Thymus (tissue), 11 donors: ENCODE measurements at regions not wholly inside any gene's neighbourhood (a gene's known extent, or its start where the extent isn't known, plus 50 kb on each side); places are given as distances from the start of the nearest gene placed in this dataset.

Experiments used
- DNase-seq, 9 donors: peaks; one replicate each; pipeline ENCODE4 v3.0.0-alpha.2; 2013; ENCODE audit warnings: low spot score in 9 of 9, low read depth in 6 of 9, missing footprints in 1 of 9
- H3K27ac ChIP-seq, 2 donors: one replicate each; pipeline ENCODE4 v1.5.1; 2013; ENCODE audit warnings: control low read depth in 1 of 2, low read depth in 1 of 2, low read length in 1 of 2, mild to moderate bottlenecking in 1 of 2, moderate library complexity in 1 of 2
- H3K27me3 ChIP-seq, 2 donors: one replicate each; pipeline ENCODE4 v1.5.1; 2013; ENCODE audit warnings: low read length in 1 of 2; ENCODE audit not compliant: control insufficient read depth in 2 of 2, insufficient read depth in 1 of 2
- H3K36me3 ChIP-seq, 2 donors: one replicate each; pipeline ENCODE4 v1.5.1; 2013; ENCODE audit warnings: low read length in 1 of 2, mild to moderate bottlenecking in 1 of 2, moderate library complexity in 1 of 2; ENCODE audit not compliant: control insufficient read depth in 2 of 2, insufficient read depth in 2 of 2
- H3K4me1 ChIP-seq, 2 donors: one replicate each; pipeline ENCODE4 v1.5.1; 2013; ENCODE audit warnings: low read length in 2 of 2; ENCODE audit not compliant: control insufficient read depth in 2 of 2, insufficient read depth in 2 of 2
- H3K4me3 ChIP-seq, 2 donors: one replicate each; pipeline ENCODE4 v1.5.1; 2013; ENCODE audit warnings: low read length in 2 of 2, control low read depth in 1 of 2, mild to moderate bottlenecking in 1 of 2
- H3K9me3 ChIP-seq, 2 donors: one replicate each; pipeline ENCODE4 v1.5.1; 2013; ENCODE audit warnings: low read length in 1 of 2, mild to moderate bottlenecking in 1 of 2; ENCODE audit not compliant: control insufficient read depth in 2 of 2, insufficient read depth in 1 of 2
- WGBS: extraction: QIAGEN DNeasy Blood & Tissue Kit; methylation state at CpG from one replicate; pipeline ENCODE4 v1.1.7; 2013; 5-methylcytosine and 5-hydroxymethylcytosine counted together
- donor health status: healthy.

DNA sequence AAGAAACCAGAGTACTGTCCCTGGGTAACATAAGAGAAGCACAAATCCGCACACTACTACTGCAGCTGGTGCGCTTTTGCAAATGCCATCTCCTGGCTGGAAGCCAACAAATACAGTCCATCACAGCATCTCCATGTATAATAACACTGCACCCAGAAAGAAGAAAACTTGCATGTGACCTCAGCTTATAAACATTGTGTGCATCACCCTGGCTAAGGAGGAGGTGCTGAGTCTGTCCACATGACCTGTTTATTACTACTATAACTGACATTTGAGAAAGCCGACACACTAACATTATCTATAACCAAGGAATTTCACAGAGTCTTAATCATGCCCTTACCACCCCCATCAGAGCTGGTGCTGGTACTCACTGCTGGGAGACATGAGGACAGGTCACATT lies 516.8 kb downstream of the CFAP47 start:
- 92% methylated on average over 3 of the region's 3 CpGs for WGBS
- no peaks in the 10 kb centered on the region for H3K9me3 ChIP-seq
- no peaks in the 10 kb centered on the region for H3K4me1 ChIP-seq
- DNase-seq, result no peak
- H3K4me3 ChIP-seq, result no peak overlapping the region
- no peaks in the 10 kb centered on the region for H3K27me3 ChIP-seq
- no peak overlapping the region for H3K27ac ChIP-seq
- no peaks in the 10 kb centered on the region for H3K36me3 ChIP-seq

DNA sequence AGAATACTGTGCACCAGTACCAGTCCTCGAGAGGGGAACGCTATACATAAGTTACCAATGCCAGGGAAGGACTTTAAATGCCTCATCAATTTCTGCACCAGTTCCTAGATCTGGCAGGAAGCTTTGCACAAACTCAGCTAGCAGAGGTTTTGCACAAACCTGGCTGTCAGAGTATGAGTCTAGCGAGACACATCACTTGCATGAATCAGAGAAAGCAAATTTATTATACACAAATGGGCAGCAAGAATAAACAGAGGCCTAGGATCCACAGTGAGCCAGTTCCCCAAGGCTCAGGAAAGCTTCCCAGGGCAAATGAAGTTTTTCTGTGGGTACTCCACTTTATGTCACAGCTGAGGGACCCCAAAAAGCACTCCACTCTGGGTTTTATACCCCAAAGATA lies 523.5 kb downstream of the CFAP47 start:
- Histone ChIP-seq H3K36me3 (no peaks in the 10 kb centered on the region), H3K9me3 (no peaks in the 10 kb centered on the region), H3K4me1 (no peaks in the 10 kb centered on the region), H3K4me3 (no peak overlapping the region), H3K27me3 (no peaks in the 10 kb centered on the region), H3K27ac (no peak overlapping the region)
- no peak for DNase-seq
- WGBS, result 86% methylated on average over 3 of the region's 3 CpGs

- WGBS, result 75% methylated on average over 1 of the region's 1 CpG
- Histone ChIP-seq H3K4me3 (no peak overlapping the region), H3K27ac (no peak overlapping the region), H3K9me3 (no peaks in the 10 kb centered on the region), H3K36me3 (no peaks in the 10 kb centered on the region), H3K4me1 (no peaks in the 10 kb centered on the region), H3K27me3 (no peaks in the 10 kb centered on the region)
- no peak for DNase-seq
Observed at GRCh38 chrX:36445566-36445965, 526.0 kb downstream of the CFAP47 start.

DNA sequence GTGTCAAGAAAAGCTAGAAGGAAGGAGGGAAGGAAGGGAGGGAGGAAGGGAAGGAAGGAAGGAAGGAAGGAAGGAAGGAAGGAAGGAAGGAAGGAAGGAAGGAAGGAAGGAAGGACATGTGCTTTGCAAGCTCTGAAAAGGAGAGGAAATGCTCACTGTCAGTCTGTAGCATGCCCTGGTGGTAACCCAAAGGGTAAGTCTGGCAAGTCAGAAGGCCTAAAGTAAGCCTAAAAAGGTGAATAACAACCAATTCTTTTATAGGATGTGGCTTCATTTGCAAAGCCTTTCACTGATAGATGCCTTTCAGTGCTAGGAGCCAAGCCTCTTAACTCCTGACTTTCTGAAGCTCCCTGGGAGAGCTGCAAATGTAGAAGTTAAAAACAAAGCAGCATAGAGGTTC lies 542.6 kb downstream of the CFAP47 start:
- Histone ChIP-seq H3K27ac (no peak overlapping the region), H3K9me3 (no peaks in the 10 kb centered on the region), H3K4me3 (no peak overlapping the region), H3K36me3 (no peaks in the 10 kb centered on the region), H3K4me1 (no peaks in the 10 kb centered on the region), H3K27me3 (no peaks in the 10 kb centered on the region)
- no peak for DNase-seq

DNA sequence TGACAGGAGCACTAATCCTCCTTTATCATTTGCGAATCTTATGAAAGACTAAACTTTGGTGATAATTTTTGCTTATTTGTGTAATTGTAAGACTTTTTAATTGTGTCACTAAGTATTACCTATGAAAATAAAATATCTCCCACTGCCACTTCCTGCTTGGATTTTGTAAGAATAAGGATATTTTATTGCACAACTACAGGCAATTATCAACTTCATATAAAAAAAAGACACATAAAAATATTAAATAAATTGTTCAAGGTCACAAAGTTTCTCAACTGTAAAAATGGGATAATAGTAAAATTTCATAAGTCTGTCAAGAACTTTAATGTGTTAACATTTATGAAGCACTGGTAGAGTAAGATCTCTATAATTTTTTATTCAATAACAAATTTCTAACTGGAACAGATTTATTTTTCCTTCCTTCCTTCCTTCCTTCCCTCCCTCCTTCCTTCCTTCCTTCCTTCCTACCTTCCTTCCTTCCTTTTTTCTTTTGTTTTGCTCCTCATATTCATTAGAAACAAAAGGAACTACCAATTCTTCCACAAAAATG lies 527.6 kb upstream of the FAM47C start:
- Histone ChIP-seq H3K36me3 (no peaks in the 10 kb centered on the region), H3K4me1 (no peaks in the 10 kb centered on the region), H3K4me3 (no peak overlapping the region), H3K27ac (no peak overlapping the region), H3K27me3 (no peaks in the 10 kb centered on the region), H3K9me3 (no peaks in the 10 kb centered on the region)
- no peak for DNase-seq
- 96% methylated on average over 1 of the region's 1 CpG for WGBS

GRCh38 chrX:36501169-36501702 lies 506.9 kb upstream of the FAM47C start:
- no peak for DNase-seq
- Histone ChIP-seq H3K4me1 (no peaks in the 10 kb centered on the region), H3K27me3 (no peaks in the 10 kb centered on the region), H3K9me3 (no peaks in the 10 kb centered on the region), H3K4me3 (no peak overlapping the region), H3K27ac (no peak overlapping the region), H3K36me3 (no peaks in the 10 kb centered on the region)
- 92% methylated on average over 8 of the region's 8 CpGs for WGBS

DNA sequence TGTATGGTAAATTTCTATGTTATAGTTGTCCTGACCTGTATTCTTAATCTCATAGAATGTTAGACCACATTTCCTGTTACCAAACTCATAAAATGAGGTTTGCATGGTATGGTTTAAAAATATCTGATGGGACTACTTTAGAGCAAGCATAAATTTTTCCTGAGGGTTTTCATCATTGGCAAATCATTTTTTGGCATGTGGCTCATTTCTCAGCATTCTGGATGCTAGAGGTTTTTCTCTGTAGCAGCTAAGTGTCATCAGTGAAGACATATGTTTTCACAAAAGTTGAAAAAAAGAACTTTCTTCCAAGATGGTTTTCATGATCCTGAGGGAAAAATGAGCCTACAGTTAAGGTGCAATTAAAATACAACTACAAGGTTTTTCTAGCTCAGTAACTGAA lies 503.5 kb upstream of the FAM47C start:
- H3K27me3 ChIP-seq, result no peaks in the 10 kb centered on the region
- DNase-seq, result no peak
- H3K27ac ChIP-seq, result no peak overlapping the region
- H3K9me3 ChIP-seq, result peaks cover 0 to 7% of the 10 kb centered on the region in 2 donors
- H3K36me3 ChIP-seq, result no peaks in the 10 kb centered on the region
- H3K4me1 ChIP-seq, result no peaks in the 10 kb centered on the region
- no peak overlapping the region for H3K4me3 ChIP-seq

GRCh38 chrX:36508042-36508441 lies 500.1 kb upstream of the FAM47C start:
- 72% methylated on average over 1 of the region's 1 CpG for WGBS
- H3K4me1 ChIP-seq, result no peaks in the 10 kb centered on the region
- H3K9me3 ChIP-seq, result peaks cover 0 to 7% of the 10 kb centered on the region in 2 donors
- H3K27ac ChIP-seq, result no peak overlapping the region
- no peaks in the 10 kb centered on the region for H3K36me3 ChIP-seq
- no peaks in the 10 kb centered on the region for H3K27me3 ChIP-seq
- no peak overlapping the region for H3K4me3 ChIP-seq
- no peak for DNase-seq

DNA sequence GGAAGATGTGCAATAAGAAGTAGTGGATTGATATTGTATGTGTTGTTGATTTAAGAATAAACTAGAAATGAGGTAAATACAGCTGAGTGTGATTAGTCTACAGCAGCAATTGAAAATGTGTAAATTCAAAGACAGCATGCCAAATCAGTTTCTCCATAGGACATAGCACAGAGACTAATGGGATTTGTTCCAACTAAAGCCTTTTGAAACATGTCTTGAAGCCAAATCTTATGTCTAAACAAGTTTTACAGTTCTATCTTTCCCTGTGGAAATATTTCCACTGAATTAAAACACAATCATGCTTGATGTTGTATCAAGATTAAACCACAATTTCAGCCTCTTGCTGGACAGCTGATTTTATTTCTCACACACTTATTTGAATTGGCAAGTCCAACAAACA lies 497.4 kb upstream of the FAM47C start:
- Histone ChIP-seq H3K4me3 (no peak overlapping the region), H3K27me3 (no peaks in the 10 kb centered on the region), H3K9me3 (peaks cover 0 to 7% of the 10 kb centered on the region in 2 donors), H3K36me3 (no peaks in the 10 kb centered on the region), H3K27ac (no peak overlapping the region), H3K4me1 (no peaks in the 10 kb centered on the region)
- no peak for DNase-seq

- no peaks in the 10 kb centered on the region for H3K4me1 ChIP-seq
- H3K36me3 ChIP-seq, result no peaks in the 10 kb centered on the region
- no peak overlapping the region for H3K4me3 ChIP-seq
- no peaks in the 10 kb centered on the region for H3K9me3 ChIP-seq
- WGBS, result 89% methylated on average over 1 of the region's 1 CpG
- no peaks in the 10 kb centered on the region for H3K27me3 ChIP-seq
- DNase-seq, result no peak
- H3K27ac ChIP-seq, result no peak overlapping the region
Observed at GRCh38 chrX:36528661-36529060, 479.5 kb upstream of the FAM47C start.
